Type B pancreatic cell (in vitro differentiated cells): ENCODE measurements at regions not wholly inside any gene's neighbourhood (a gene's known extent, or its start where the extent isn't known, plus 50 kb on each side); places are given as distances from the start of the nearest gene placed in this dataset.

ENCODE experiments used
- DNase-seq: peaks from one replicate; pipeline ENCODE4 v3.0.0; 2021; ENCODE audit warnings: mixed read lengths; ENCODE audit not compliant: unreplicated experiment; ENCODE audit errors: extremely low spot score
- H3K27ac Mint-ChIP-seq: 2 replicates; pipeline ENCODE4 v1.8.0; 2021; ENCODE audit warnings: mild to moderate bottlenecking, mixed read lengths
- H3K27me3 Mint-ChIP-seq: 2 replicates; pipeline ENCODE4 v1.8.0; 2021; ENCODE audit warnings: mixed read lengths
- H3K36me3 Mint-ChIP-seq: 2 replicates; pipeline ENCODE4 v1.8.0; 2021; ENCODE audit warnings: mixed read lengths
- H3K4me1 Mint-ChIP-seq: one replicate; pipeline ENCODE4 v1.8.0; 2021; ENCODE audit warnings: mixed read lengths; ENCODE audit not compliant: unreplicated experiment
- H3K4me3 Mint-ChIP-seq: 2 replicates; pipeline ENCODE4 v1.8.0; 2021; ENCODE audit warnings: mild to moderate bottlenecking, mixed read lengths
- H3K9me3 Mint-ChIP-seq: 2 replicates; pipeline ENCODE4 v1.8.0; 2021; ENCODE audit warnings: mixed read lengths
- CTCF ChIP-seq: fragments of 200-600 bp; sonication (generic); conservative IDR thresholded peaks from 2 replicates; pipeline ENCODE4 v1.5.0; 2021; ENCODE audit warnings: antibody characterized with exemption, mild to moderate bottlenecking

- Mint-ChIP-seq H3K36me3 (no peaks in the 10 kb centered on the region), H3K9me3 (peaks cover 11% of the 10 kb centered on the region), H3K27me3 (no peaks in the 10 kb centered on the region), H3K27ac (no peak overlapping the region), H3K4me1 (no peaks in the 10 kb centered on the region), H3K4me3 (no peak overlapping the region)
- no peak for DNase-seq
- no peak for TF ChIP-seq CTCF
Observed at GRCh38 chr1:238324211-238324864, 433.6 kb upstream of the ZP4 start.

- H3K4me1 Mint-ChIP-seq: no peaks in the 10 kb centered on the region
- no peaks in the 10 kb centered on the region for H3K36me3 Mint-ChIP-seq
- H3K27me3 Mint-ChIP-seq: no peaks in the 10 kb centered on the region
- peaks cover 11% of the 10 kb centered on the region for H3K9me3 Mint-ChIP-seq
- DNase-seq: no peak
- no peak for TF ChIP-seq CTCF
- H3K4me3 Mint-ChIP-seq: no peak overlapping the region
- H3K27ac Mint-ChIP-seq: no peak overlapping the region
Observed at GRCh38 chr1:238323490-238323889, 432.8 kb upstream of the ZP4 start.

- H3K27me3 Mint-ChIP-seq: no peaks in the 10 kb centered on the region
- no peaks in the 10 kb centered on the region for H3K36me3 Mint-ChIP-seq
- peaks cover 4% of the 10 kb centered on the region for H3K9me3 Mint-ChIP-seq
- H3K4me3 Mint-ChIP-seq: no peak overlapping the region
- no peak for DNase-seq
- no peak for TF ChIP-seq CTCF
- no peaks in the 10 kb centered on the region for H3K4me1 Mint-ChIP-seq
- H3K27ac Mint-ChIP-seq: no peak overlapping the region
Observed at GRCh38 chr1:238319957-238320356, 429.2 kb upstream of the ZP4 start.

- no peak for TF ChIP-seq CTCF
- H3K36me3 Mint-ChIP-seq: no peaks in the 10 kb centered on the region
- H3K4me3 Mint-ChIP-seq: no peak overlapping the region
- H3K9me3 Mint-ChIP-seq: no peaks in the 10 kb centered on the region
- no peaks in the 10 kb centered on the region for H3K4me1 Mint-ChIP-seq
- no peak for DNase-seq
- no peaks in the 10 kb centered on the region for H3K27me3 Mint-ChIP-seq
- no peak overlapping the region for H3K27ac Mint-ChIP-seq
Observed at GRCh38 chr1:238318294-238319110, 427.8 kb upstream of the ZP4 start.

GRCh38 chr1:238312969-238313368 is 422.2 kb upstream of the ZP4 start:
- no peak for DNase-seq
- H3K36me3 Mint-ChIP-seq: no peaks in the 10 kb centered on the region
- no peak for TF ChIP-seq CTCF
- no peaks in the 10 kb centered on the region for H3K27me3 Mint-ChIP-seq
- no peak overlapping the region for H3K4me3 Mint-ChIP-seq
- no peak overlapping the region for H3K27ac Mint-ChIP-seq
- no peaks in the 10 kb centered on the region for H3K9me3 Mint-ChIP-seq
- H3K4me1 Mint-ChIP-seq: no peaks in the 10 kb centered on the region
